K562 (cell line): ENCODE measurements at regions not wholly inside any gene's neighbourhood (a gene's known extent, or its start where the extent isn't known, plus 50 kb on each side); places are given as distances from the start of the nearest gene placed in this dataset.

ENCODE experiments used
- ATAC-seq: fragments of 200-7000 bp; cut with Tn5 transposase; 3 replicates; pipeline ENCODE4 v1.9.1; 2020; ENCODE audit warnings: moderate library complexity
- BruUV-seq: library from RNA; stranded (reverse); fragments of 400-500 nt; replicated peaks from 2 replicates; lab custom pipeline; 2021; lab: Mats Ljungman, UMichigan
- CTCF ChIA-PET: fragments of 300-600 bp; formaldehyde crosslinking; extraction: SDS; loops from one replicate; lab custom pipeline; 2021; ENCODE audit warnings: low intra/inter-chr PET ratio; lab: Yijun Ruan, JAX
- POLR2A ChIA-PET: fragments of 300-600, 350-650 bp; sonication (Branson Sonifier 250); formaldehyde crosslinking; extraction: SDS; loops from one replicate; lab custom pipeline; 2021; ENCODE audit warnings: antibody characterized with exemption, inconsistent platforms; lab: Yijun Ruan, JAX
- DNase-seq, 4 experiments: peaks; one replicate each; pipeline versions ENCODE4 v3.0.0 to v3.0.0-alpha.2; 2011 to 2018; ENCODE audit warnings: low spot score in 3 of 4, mixed read lengths in 3 of 4; ENCODE audit errors: extremely low read depth in 1 of 4
- FAIRE-seq: peaks from 2 replicates; lab custom pipeline; 2011; peaks lifted over from hg19 to GRCh38; lab: Jason Lieb, UNC
- H2AFZ ChIP-seq: 2 replicates; pipeline ENCODE4 v1.6.0; 2011; ENCODE audit warnings: low read depth, low read length, control low read depth, inconsistent platforms
- H3K27ac ChIP-seq: fragments of 200-600 bp; 3 replicates; pipeline ENCODE4 v1.8.0; 2011; ENCODE audit warnings: low read depth, mild to moderate bottlenecking, control low read depth, inconsistent platforms, low read length, moderate library complexity, mixed read lengths; ENCODE audit errors: extremely low read depth
- H3K27me3 ChIP-seq, 2 experiments: fragments of 300-600 bp in 1 of 2; 2 replicates in 1 of 2; 3 replicates in 1 of 2; pipeline versions ENCODE4 v1.6.0 to v1.8.0; 2011; ENCODE audit warnings: inconsistent platforms in 2 of 2, low read length in 2 of 2, mild to moderate bottlenecking in 1 of 2, mixed read lengths in 1 of 2, moderate library complexity in 1 of 2; ENCODE audit not compliant: control insufficient read depth in 2 of 2, insufficient read depth in 2 of 2
- H3K36me3 ChIP-seq: fragments of 300-600 bp; 3 replicates; pipeline ENCODE4 v1.8.0; 2011; ENCODE audit warnings: mild to moderate bottlenecking, low read length, inconsistent platforms; ENCODE audit not compliant: control insufficient read depth, insufficient read depth
- H3K4me1 ChIP-seq, 2 experiments: fragments of 200-600 bp in 1 of 2; replicated peaks in 1 of 2; 2 replicates in 1 of 2; 3 replicates in 1 of 2; pipeline versions ENCODE4 v1.5.1 to v1.8.0; 2011; ENCODE audit warnings: inconsistent platforms in 2 of 2, low read length in 2 of 2, mild to moderate bottlenecking in 1 of 2, mixed read lengths in 1 of 2, moderate library complexity in 1 of 2; ENCODE audit not compliant: control insufficient read depth in 2 of 2, insufficient read depth in 2 of 2
- H3K4me2 ChIP-seq: 2 replicates; pipeline ENCODE4 v1.6.1; 2011; ENCODE audit warnings: low read length, control low read depth, inconsistent platforms, mixed read lengths; ENCODE audit not compliant: insufficient read depth
- H3K4me3 ChIP-seq: fragments of 200-600 bp; sonication (generic), shearing (Covaris generic); 2 replicates; pipeline ENCODE4 v1.5.1; 2016; ENCODE audit warnings: control low read depth, inconsistent platforms
- H3K79me2 ChIP-seq: fragments of 200-600 bp; 3 replicates; pipeline ENCODE4 v1.8.0; 2011; ENCODE audit warnings: low read length, inconsistent platforms; ENCODE audit not compliant: control insufficient read depth, insufficient read depth
- H3K9ac ChIP-seq, 2 experiments: 2 replicates each; pipeline versions ENCODE4 v1.6.0 to v1.6.1; 2011; ENCODE audit warnings: low read depth in 2 of 2, low read length in 2 of 2, control low read depth in 1 of 2, inconsistent platforms in 1 of 2, mild to moderate bottlenecking in 1 of 2, mixed read lengths in 1 of 2; ENCODE audit not compliant: insufficient read depth in 1 of 2
- H3K9me1 ChIP-seq: one replicate; pipeline ENCODE4 v1.6.0; 2011; ENCODE audit warnings: inconsistent platforms, mild to moderate bottlenecking, low read length, moderate library complexity; ENCODE audit not compliant: control insufficient read depth, insufficient read depth
- H3K9me3 ChIP-seq: replicated peaks from 2 replicates; pipeline ENCODE4 v1.5.1; 2011; ENCODE audit warnings: low read depth, low read length, inconsistent platforms; ENCODE audit not compliant: control insufficient read depth, insufficient read depth
- H4K20me1 ChIP-seq: replicated peaks from 2 replicates; pipeline ENCODE4 v1.6.1; 2011; ENCODE audit warnings: low read length, inconsistent platforms, mixed read lengths; ENCODE audit not compliant: control insufficient read depth, insufficient read depth
- ADNP ChIP-seq: fragments of 200-800 bp; sonication (Bioruptor generic); IDR thresholded peaks from 2 replicates; pipeline ENCODE4 v1.6.1; 2016; ENCODE audit warnings: missing genetic modification characterization, missing compliant biosample characterization
- AFF4 ChIP-seq: sonication (generic); formaldehyde crosslinking; IDR thresholded peaks from 2 replicates; pipeline ENCODE4 v1.8.0; 2023; ENCODE audit warnings: mild to moderate bottlenecking, missing genetic modification reagents
- BCL6 ChIP-seq: fragments of 250-450 bp; sonication (Bioruptor Pico); IDR thresholded peaks from 2 replicates; pipeline ENCODE4 v1.4.0; 2020
- BRD4 ChIP-seq: fragments of 200-600 bp; sonication (generic); IDR thresholded peaks from 2 replicates; pipeline ENCODE4 v1.6.1; 2017; ENCODE audit warnings: inconsistent platforms
- CBFA2T3 ChIP-seq: fragments of 450-650 bp; IDR thresholded peaks from 2 replicates; pipeline ENCODE4 v1.6.1; 2017
- HNRNPL ChIP-seq: fragments of 200-400 bp; formaldehyde crosslinking; IDR thresholded peaks from 2 replicates; pipeline ENCODE4 v1.6.1; 2017; ENCODE audit warnings: low read depth, mild to moderate bottlenecking, low read length
- HNRNPLL ChIP-seq: fragments of 200-400 bp; formaldehyde crosslinking; IDR thresholded peaks from 2 replicates; pipeline ENCODE4 v1.6.1; 2017; ENCODE audit warnings: low read length, low read depth, mild to moderate bottlenecking; ENCODE audit not compliant: poor library complexity, severe bottlenecking
- PRMT5 ChIP-seq: sonication (generic); formaldehyde crosslinking; IDR thresholded peaks from 2 replicates; pipeline ENCODE4 v1.5.0; 2020; ENCODE audit warnings: missing genetic modification reagents
- SMAD2 ChIP-seq: fragments of 150-350 bp; IDR thresholded peaks from 2 replicates; pipeline ENCODE4 v1.6.1; 2014; ENCODE audit warnings: low read depth, mild to moderate bottlenecking, low read length
- SNRNP70 ChIP-seq: fragments of 200-400 bp; formaldehyde crosslinking; optimal IDR thresholded peaks from 2 replicates; pipeline ENCODE3; 2017; ENCODE audit warnings: low read depth, low read length
- STAT5A ChIP-seq: IDR thresholded peaks from 2 replicates; pipeline ENCODE4 v1.6.1; 2012; ENCODE audit warnings: low read length, inconsistent platforms, borderline replicate concordance
- ZC3H11A ChIP-seq: IDR thresholded peaks from 2 replicates; pipeline ENCODE4 v1.6.1; 2012; ENCODE audit warnings: low read depth, low read length, improper control_type of control experiment
- WGBS: fragments of 100-300 bp; shearing (Covaris generic); methylation state at CpG from one replicate; pipeline ENCODE4 v1.1.6; 2016; ENCODE audit warnings: low coverage, mixed read lengths; ENCODE audit not compliant: insufficient coverage; ENCODE audit errors: missing lambda C conversion rate; 5-methylcytosine and 5-hydroxymethylcytosine counted together
- in situ Hi-C: fragments of 300-500 bp; cut with MboI; formaldehyde crosslinking; loops from 4 replicates; pipeline ENCODE4 v1.15.0; 2018; ENCODE audit warnings: inconsistent platforms, mixed read lengths
- intact Hi-C: fragments of 100-400 bp; cut with micrococcal nuclease; formaldehyde crosslinking; loops from 2 replicates; pipeline ENCODE4 v1.14.2; 2022

- TF ChIP-seq HNRNPL (no peak), BRD4 (no peak), PRMT5 (CRISPR knock-in tag) (no peak)
Observed at GRCh38 chr13:76768384-76768783, 117.8 kb downstream of the KCTD12 start (continued).

GRCh38 chr13:76764916-76765315 lies 121.3 kb downstream of the KCTD12 start:
- no peaks in the 10 kb centered on the region for H3K9me3 ChIP-seq
- ChIA-PET POLR2A (no interaction called here), CTCF (no interaction called here)
- BruUV-seq: no TSS peak
- DNase-seq (no peak), ATAC-seq (no peak), FAIRE-seq (no peak)
- H2AFZ ChIP-seq: no peak overlapping the region
- TF ChIP-seq CBFA2T3 (no peak), SMAD2 (no peak), ADNP (tag) (no peak), ZC3H11A (no peak), HNRNPLL (no peak), STAT5A (no peak), BCL6 (no peak), SNRNP70 (no peak), AFF4 (CRISPR knock-in tag) (no peak)
- H3K36me3 ChIP-seq: no peaks in the 10 kb centered on the region
- H3K27me3 ChIP-seq: no peaks in the 10 kb centered on the region
- no peak overlapping the region for H3K4me3 ChIP-seq
- no peaks in the 10 kb centered on the region for H3K4me1 ChIP-seq
- H3K9me1 ChIP-seq: no peaks in the 10 kb centered on the region
- WGBS: 0% methylated on average over 1 of the region's 1 CpG
- no peaks in the 10 kb centered on the region for H4K20me1 ChIP-seq
- no peaks in the 10 kb centered on the region for H3K79me2 ChIP-seq
- H3K4me2 ChIP-seq: no peak overlapping the region
- intact Hi-C loops (no loop called here), in situ Hi-C loops (no loop called here)
- H3K9ac ChIP-seq: no peak overlapping the region
- no peak overlapping the region for H3K27ac ChIP-seq
